IMR-90 (cell line): ENCODE measurements at regions not wholly inside any gene's neighbourhood (a gene's known extent, or its start where the extent isn't known, plus 50 kb on each side); places are given as distances from the start of the nearest gene placed in this dataset.
A peak's percentile ranks its signal among the peaks of the same experiment; 100 is the strongest.

ENCODE experiments used
- CEBPB ChIP-seq: IDR thresholded peaks from 2 replicates; pipeline ENCODE4 v1.6.1; 2012; ENCODE audit warnings: low read depth, low read length, improper control_type of control experiment
- POLR2A ChIP-seq: IDR thresholded peaks from 2 replicates; pipeline ENCODE4 v1.6.1; 2012; ENCODE audit warnings: mild to moderate bottlenecking, low read depth, low read length
- RAD21 ChIP-seq: IDR thresholded peaks from 2 replicates; pipeline ENCODE4 v1.6.1; 2012; ENCODE audit warnings: low read length, improper control_type of control experiment
- RCOR1 ChIP-seq: IDR thresholded peaks from 2 replicates; pipeline ENCODE4 v1.6.1; 2012; ENCODE audit warnings: mild to moderate bottlenecking, low read length, improper control_type of control experiment; ENCODE audit not compliant: insufficient replicate concordance
- TF ChIP-seq, protein P1 (sequence below): conservative IDR thresholded peaks from 2 replicates; pipeline ENCODE4 v1.5.1; 2012; ENCODE audit warnings: mild to moderate bottlenecking, low read depth, low read length, improper control_type of control experiment

DNA sequence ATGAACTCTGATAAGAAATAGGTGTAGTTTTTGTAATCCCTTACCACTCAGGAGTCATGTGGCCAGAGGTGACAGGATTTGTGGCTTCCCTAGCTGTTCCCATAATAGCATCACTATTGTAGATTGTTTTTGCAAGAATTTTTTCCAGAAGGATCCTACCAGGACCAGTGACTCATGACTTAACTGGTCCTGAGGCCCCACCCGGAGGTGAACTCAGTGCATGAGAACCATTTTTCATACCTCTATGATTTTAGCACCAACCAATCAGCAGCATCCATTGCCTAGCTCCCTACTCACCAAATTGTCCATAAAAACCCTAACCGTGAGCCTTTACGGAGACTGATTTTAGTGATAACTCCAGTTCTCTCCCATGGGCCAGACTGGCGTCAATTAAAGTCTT is 484.8 kb downstream of the PSAT1 start:
- TF ChIP-seq, protein P1, sequence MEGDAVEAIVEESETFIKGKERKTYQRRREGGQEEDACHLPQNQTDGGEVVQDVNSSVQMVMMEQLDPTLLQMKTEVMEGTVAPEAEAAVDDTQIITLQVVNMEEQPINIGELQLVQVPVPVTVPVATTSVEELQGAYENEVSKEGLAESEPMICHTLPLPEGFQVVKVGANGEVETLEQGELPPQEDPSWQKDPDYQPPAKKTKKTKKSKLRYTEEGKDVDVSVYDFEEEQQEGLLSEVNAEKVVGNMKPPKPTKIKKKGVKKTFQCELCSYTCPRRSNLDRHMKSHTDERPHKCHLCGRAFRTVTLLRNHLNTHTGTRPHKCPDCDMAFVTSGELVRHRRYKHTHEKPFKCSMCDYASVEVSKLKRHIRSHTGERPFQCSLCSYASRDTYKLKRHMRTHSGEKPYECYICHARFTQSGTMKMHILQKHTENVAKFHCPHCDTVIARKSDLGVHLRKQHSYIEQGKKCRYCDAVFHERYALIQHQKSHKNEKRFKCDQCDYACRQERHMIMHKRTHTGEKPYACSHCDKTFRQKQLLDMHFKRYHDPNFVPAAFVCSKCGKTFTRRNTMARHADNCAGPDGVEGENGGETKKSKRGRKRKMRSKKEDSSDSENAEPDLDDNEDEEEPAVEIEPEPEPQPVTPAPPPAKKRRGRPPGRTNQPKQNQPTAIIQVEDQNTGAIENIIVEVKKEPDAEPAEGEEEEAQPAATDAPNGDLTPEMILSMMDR, result 0 out of 2 replicates have a peak, but pooled peaks have one; percentile 17
- TF ChIP-seq CEBPB, result no peak
- TF ChIP-seq POLR2A, result no peak
- no peak for TF ChIP-seq RCOR1
- TF ChIP-seq RAD21, result peak; percentile 28; the same call in 1 of the 2 replicates
